ENCODE measurements at regions not wholly inside any gene's neighbourhood (a gene's known extent, or its start where the extent isn't known, plus 50 kb on each side); places are given as distances from the start of the nearest gene placed in this dataset.
"Not testable (repeated sequence)": the region's sequence is repeated elsewhere in the genome, so short reads cannot be mapped to it uniquely, and the experiment has no call there.

DNA sequence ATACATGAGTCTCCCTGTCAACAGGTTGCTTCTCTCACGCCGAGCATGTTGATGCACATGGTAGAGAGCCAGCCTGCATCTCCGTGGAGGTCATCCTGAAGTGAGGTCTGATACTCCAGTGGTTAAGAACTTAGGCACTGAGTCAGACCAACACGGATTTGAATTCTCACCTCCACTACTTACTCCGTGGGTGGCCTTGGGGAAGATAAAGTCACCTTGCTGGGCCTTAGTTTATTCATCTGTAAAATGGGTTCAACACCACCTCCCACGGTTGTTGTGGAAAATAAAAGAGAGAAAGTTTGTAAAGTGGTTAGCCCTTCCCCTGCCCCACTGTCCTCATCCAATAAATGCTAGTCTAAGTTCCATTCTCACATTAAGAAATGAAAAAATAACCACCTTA lies 408.9 kb downstream of the MED13L start:
- no peak for DNase-seq
- no peak overlapping the region for H3K27ac ChIP-seq
- WGBS, 2 donors: 84 to 88% methylated on average over 6 of the region's 6 CpGs
- no peak overlapping the region for H3K4me3 ChIP-seq (replicated peaks in 1 of 3)
- H3K36me3 ChIP-seq: no peaks in the 10 kb centered on the region
- H3K4me1 ChIP-seq: peaks cover 0 to 25% of the 10 kb centered on the region in 2 donors
- intact Hi-C loops (cut with DNase I): no loop called here
- TF ChIP-seq, protein P1, sequence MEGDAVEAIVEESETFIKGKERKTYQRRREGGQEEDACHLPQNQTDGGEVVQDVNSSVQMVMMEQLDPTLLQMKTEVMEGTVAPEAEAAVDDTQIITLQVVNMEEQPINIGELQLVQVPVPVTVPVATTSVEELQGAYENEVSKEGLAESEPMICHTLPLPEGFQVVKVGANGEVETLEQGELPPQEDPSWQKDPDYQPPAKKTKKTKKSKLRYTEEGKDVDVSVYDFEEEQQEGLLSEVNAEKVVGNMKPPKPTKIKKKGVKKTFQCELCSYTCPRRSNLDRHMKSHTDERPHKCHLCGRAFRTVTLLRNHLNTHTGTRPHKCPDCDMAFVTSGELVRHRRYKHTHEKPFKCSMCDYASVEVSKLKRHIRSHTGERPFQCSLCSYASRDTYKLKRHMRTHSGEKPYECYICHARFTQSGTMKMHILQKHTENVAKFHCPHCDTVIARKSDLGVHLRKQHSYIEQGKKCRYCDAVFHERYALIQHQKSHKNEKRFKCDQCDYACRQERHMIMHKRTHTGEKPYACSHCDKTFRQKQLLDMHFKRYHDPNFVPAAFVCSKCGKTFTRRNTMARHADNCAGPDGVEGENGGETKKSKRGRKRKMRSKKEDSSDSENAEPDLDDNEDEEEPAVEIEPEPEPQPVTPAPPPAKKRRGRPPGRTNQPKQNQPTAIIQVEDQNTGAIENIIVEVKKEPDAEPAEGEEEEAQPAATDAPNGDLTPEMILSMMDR (IDR thresholded peaks at IDR 0.05): no peak
- TF ChIP-seq POLR2A (IDR thresholded peaks at IDR 0.05): no peak
- no peaks in the 10 kb centered on the region for H3K27me3 ChIP-seq
- H3K9me3 ChIP-seq: no peaks in the 10 kb centered on the region

DNA sequence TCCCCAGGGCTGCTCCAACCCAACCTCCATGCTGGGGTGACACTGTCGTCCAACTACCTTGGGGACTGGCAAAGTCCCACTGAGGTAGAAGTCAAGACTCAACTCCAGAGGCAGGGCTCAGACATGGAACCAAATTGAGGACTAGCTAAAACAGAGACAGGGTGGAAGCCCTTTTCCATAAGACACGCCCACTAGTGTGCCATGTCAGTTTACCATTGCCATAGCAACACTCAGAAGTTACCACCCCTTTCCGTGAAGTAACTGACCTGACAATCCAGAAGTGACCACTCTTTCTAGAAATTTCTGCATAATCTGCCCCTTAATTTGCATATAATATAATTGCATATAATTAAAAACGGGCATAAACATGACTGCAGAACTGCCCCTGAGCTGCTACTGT lies 409.6 kb downstream of the MED13L start:
- Histone ChIP-seq H3K4me1 (peaks cover 0 to 19% of the 10 kb centered on the region in 2 donors), H3K27me3 (no peaks in the 10 kb centered on the region), H3K4me3 (replicated peaks in 1 of 3) (no peak overlapping the region), H3K36me3 (no peaks in the 10 kb centered on the region), H3K27ac (no peak overlapping the region), H3K9me3 (no peaks in the 10 kb centered on the region)
- WGBS, 2 donors: 81 to 94% methylated on average over 3 to 4 of the region's 4 CpGs
- intact Hi-C loops (cut with DNase I): no loop called here
- no peak for DNase-seq
- TF ChIP-seq, protein P1 (IDR thresholded peaks at IDR 0.05): no peak
- TF ChIP-seq POLR2A (IDR thresholded peaks at IDR 0.05): no peak

DNA sequence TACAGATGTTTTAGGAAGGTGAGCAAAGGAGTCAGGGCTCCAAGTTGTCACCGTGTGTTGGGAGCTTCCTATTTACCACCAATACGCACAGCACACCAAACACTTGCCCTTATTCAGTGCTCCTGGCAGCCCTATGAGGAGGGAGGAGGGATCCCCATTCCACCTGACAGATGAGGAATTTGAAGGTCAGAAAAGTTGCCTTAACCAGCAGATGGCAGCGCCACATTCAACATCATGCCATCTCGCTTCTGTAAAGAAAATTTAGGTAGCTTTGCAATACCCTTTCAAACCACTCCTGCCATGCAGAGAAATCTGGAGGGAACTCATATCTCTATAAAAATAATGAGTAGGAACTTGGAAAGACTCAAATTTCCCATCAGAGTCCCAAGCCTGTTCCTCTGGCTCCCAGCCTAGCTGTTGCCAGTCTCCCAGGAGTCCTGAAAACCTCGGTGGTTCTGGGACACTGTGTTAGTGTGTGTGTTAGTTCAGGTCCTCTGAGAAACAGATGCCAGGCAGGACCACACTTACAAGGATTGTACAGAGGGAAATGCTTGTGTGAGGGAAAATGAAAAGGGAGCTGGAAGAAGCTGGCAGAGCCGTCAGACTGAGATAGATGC lies 410.5 kb downstream of the MED13L start:
- H3K27ac ChIP-seq: no peak overlapping the region
- TF ChIP-seq, protein P1 (IDR thresholded peaks at IDR 0.05): peak in 1 of 6 experiments; percentile 7
- no peak for TF ChIP-seq POLR2A (IDR thresholded peaks at IDR 0.05)
- H3K36me3 ChIP-seq: no peaks in the 10 kb centered on the region
- H3K4me3 ChIP-seq (replicated peaks in 1 of 3): no peak overlapping the region
- no peaks in the 10 kb centered on the region for H3K9me3 ChIP-seq
- no peaks in the 10 kb centered on the region for H3K27me3 ChIP-seq
- H3K4me1 ChIP-seq: peaks cover 0 to 11% of the 10 kb centered on the region in 2 donors
- peak in 1 of 2 donors; percentile 7 for DNase-seq
- intact Hi-C loops (cut with DNase I): no loop called here
- WGBS, 2 donors: 65 to 78% methylated on average over 6 of the region's 6 CpGs

DNA sequence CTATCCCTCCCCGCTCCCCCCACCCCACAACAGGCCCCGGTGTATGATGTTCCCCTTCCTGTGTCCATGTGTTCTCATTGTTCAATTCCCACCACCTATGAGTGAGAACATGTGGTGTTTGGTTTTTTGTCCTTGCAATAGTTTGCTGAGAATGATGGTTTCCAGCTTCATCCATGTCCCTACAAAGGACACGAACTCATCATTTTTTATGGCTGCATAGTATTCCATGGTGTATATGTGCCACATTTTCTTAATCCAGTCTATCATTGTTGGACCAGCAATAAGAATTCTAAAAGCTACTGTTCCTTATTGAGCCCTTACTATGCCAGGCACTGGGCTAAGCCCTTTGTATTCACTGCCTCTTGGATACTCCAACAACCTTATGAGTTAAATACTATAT lies 411.2 kb downstream of the MED13L start:
- H3K27ac ChIP-seq; DNase-seq; H3K9me3 ChIP-seq; H3K4me3 ChIP-seq (replicated peaks in 1 of 3); H3K27me3 ChIP-seq; H3K36me3 ChIP-seq; H3K4me1 ChIP-seq; intact Hi-C loops (cut with DNase I): not testable (repeated sequence)
- WGBS, 2 donors: 88 to 95% methylated on average over 3 of the region's 3 CpGs

DNA sequence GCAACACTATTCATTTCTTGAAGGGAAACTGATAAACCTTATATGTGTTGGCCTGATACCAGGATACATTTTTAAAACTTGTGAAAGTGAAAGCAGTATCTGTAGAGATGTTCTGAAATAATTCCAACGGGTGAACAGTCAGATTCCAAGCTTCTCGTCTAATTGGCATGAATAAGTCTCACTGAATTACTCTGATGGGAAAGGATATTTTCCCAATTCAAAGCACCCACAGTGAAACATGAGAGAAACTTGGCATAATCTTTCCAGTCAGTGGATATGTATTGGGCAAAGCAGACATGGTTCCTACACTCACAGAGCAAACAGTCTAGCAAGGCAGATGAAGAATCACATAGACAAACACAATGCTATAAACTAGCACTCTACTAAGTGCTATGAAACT lies 413.1 kb downstream of the MED13L start:
- H3K27me3 ChIP-seq: no peaks in the 10 kb centered on the region
- 43 to 58% methylated on average over 2 of the region's 2 CpGs for WGBS, 2 donors
- TF ChIP-seq POLR2A (IDR thresholded peaks at IDR 0.05): no peak
- TF ChIP-seq, protein P1 (IDR thresholded peaks at IDR 0.05): no peak
- no peaks in the 10 kb centered on the region for H3K36me3 ChIP-seq
- no peak overlapping the region for H3K27ac ChIP-seq
- H3K4me1 ChIP-seq: peaks cover 0 to 6% of the 10 kb centered on the region in 2 donors
- no peaks in the 10 kb centered on the region for H3K9me3 ChIP-seq
- intact Hi-C loops (cut with DNase I): no loop called here
- no peak for DNase-seq
- H3K4me3 ChIP-seq (replicated peaks in 1 of 3): no peak overlapping the region

Data from thyroid gland (tissue), 4 donors.